Spleen (tissue), 11 donors: ENCODE measurements at regions not wholly inside any gene's neighbourhood (a gene's known extent, or its start where the extent isn't known, plus 50 kb on each side); places are given as distances from the start of the nearest gene placed in this dataset.
"Not testable (repeated sequence)": the region's sequence is repeated elsewhere in the genome, so short reads cannot be mapped to it uniquely, and the experiment has no call there.

ENCODE experiments used
- DNase-seq: peaks from one replicate; pipeline ENCODE4 v3.0.0-alpha.2; 2020
- H3K27ac ChIP-seq, 8 donors: fragments of 200-600 bp; sonication (generic) in 7 of 8; 1 replicate in 4 of 8; 2 replicates in 4 of 8; pipeline versions ENCODE4 v1.5.0 to v1.8.0; 2016 to 2021; ENCODE audit warnings: inconsistent platforms in 4 of 8, mild to moderate bottlenecking in 4 of 8, moderate library complexity in 1 of 8
- H3K27me3 ChIP-seq, 7 donors: fragments of 200-600 bp; sonication (generic) in 6 of 7; replicated peaks in 1 of 7; 1 replicate in 4 of 7; 2 replicates in 3 of 7; pipeline versions ENCODE4 v1.5.0 to v1.8.0; 2016 to 2021; ENCODE audit warnings: inconsistent platforms in 3 of 7, mild to moderate bottlenecking in 1 of 7
- H3K36me3 ChIP-seq, 6 donors: fragments of 200-600 bp; sonication (generic) in 5 of 6; 1 replicate in 4 of 6; 2 replicates in 2 of 6; pipeline versions ENCODE4 v1.5.0 to v1.8.0; 2016 to 2021; ENCODE audit warnings: inconsistent platforms in 2 of 6
- H3K4me1 ChIP-seq, 6 donors: fragments of 200-600 bp; sonication (generic) in 5 of 6; 1 replicate in 3 of 6; 2 replicates in 3 of 6; pipeline versions ENCODE4 v1.5.0 to v1.8.0; 2016 to 2021; ENCODE audit warnings: inconsistent platforms in 3 of 6
- H3K4me3 ChIP-seq, 8 donors: fragments of 200-600 bp; sonication (generic) in 7 of 8; 1 replicate in 4 of 8; 2 replicates in 4 of 8; pipeline versions ENCODE4 v1.5.0 to v1.8.0; 2016 to 2021; ENCODE audit warnings: inconsistent platforms in 4 of 8, mild to moderate bottlenecking in 4 of 8, moderate library complexity in 2 of 8
- H3K9me3 ChIP-seq, 8 donors: fragments of 200-600 bp; sonication (generic) in 7 of 8; 1 replicate in 4 of 8; 2 replicates in 4 of 8; pipeline versions ENCODE4 v1.5.0 to v1.8.0; 2016 to 2021; ENCODE audit warnings: inconsistent platforms in 4 of 8
- CTCF ChIP-seq, 11 experiments: fragments of 200-600 bp in 7 of 11; fragments of 450-650 bp in 4 of 11; sonication (generic) in 4 of 11; IDR thresholded peaks in 8 of 11; conservative IDR thresholded peaks in 3 of 11; 1 replicate in 7 of 11; 2 replicates in 4 of 11; pipeline versions ENCODE4 v1.4.0 to v1.8.0; 2016 to 2021; ENCODE audit warnings: antibody characterized with exemption in 11 of 11, inconsistent platforms in 4 of 11, mild to moderate bottlenecking in 1 of 11
- POLR2A ChIP-seq, 3 donors: fragments of 450-650 bp; IDR thresholded peaks; one replicate each; pipeline ENCODE4 v1.5.1; 2017; ENCODE audit warnings: antibody characterized with exemption in 3 of 3, mild to moderate bottlenecking in 1 of 3
- POLR2AphosphoS5 ChIP-seq, 3 donors: sonication (generic); formaldehyde crosslinking; IDR thresholded peaks; one replicate each; pipeline ENCODE4 v1.5.1; 2017; ENCODE audit warnings: antibody characterized with exemption in 3 of 3
- WGBS, 5 donors: extraction: QIAGEN DNeasy Blood & Tissue Kit in 3 of 5; methylation state at CpG; one replicate each; pipeline versions ENCODE4 v1.1.5 to v1.1.7; 2013 to 2018; 5-methylcytosine and 5-hydroxymethylcytosine counted together
- intact Hi-C: fragments of 100-400 bp; cut with DNase I; formaldehyde crosslinking; loops from one replicate; pipeline ENCODE4 v1.15.0; 2023; ENCODE audit warnings: low total_unique reads
- donor health status: healthy with polysubstance abuse.
- donor health status: DM: no; HTN: no; CAD: no; lungs with moderate emphysema.
- donor health status: DM: no; HTN: no; CAD: no.
- donor health status: Bipolar disorder and iron deficiency.
- donor health status: healthy.
- donor health status: DM: no; HTN: no; CAD: no.
- donor health status: DM: yes; HTN: yes; CAD: no.

- H3K36me3 ChIP-seq, DNase-seq, H3K9me3 ChIP-seq, intact Hi-C loops, H3K4me1 ChIP-seq, H3K27me3 ChIP-seq, H3K27ac ChIP-seq, H3K4me3 ChIP-seq: not testable (repeated sequence)
- WGBS, 5 donors, result 89 to 96% (median 92%) methylated on average over 18 to 20 of the region's 20 CpGs
Observed at GRCh38 chr1:95297906-95298305, 63.9 kb downstream of the RWDD3 start.

- H3K9me3 ChIP-seq, result no peaks in the 10 kb centered on the region
- DNase-seq, result no peak
- intact Hi-C loops, result no loop called here
Observed at GRCh38 chr1:95301091-95301490, 67.1 kb downstream of the RWDD3 start.

GRCh38 chr1:95301614-95302013 lies 67.6 kb downstream of the RWDD3 start:
- intact Hi-C loops, result no loop called here
- TF ChIP-seq CTCF (IDR thresholded peaks at IDR 0.05 in 8 of 11, conservative IDR thresholded peaks at IDR 0.05 in 3 of 11) (no peak), POLR2AphosphoS5 (IDR thresholded peaks at IDR 0.05) (no peak), POLR2A (IDR thresholded peaks at IDR 0.05) (no peak)
- 67 to 82% (median 72%) methylated on average over 3 of the region's 3 CpGs for WGBS, 5 donors

More at GRCh38 chr1:95301091-95301490, 67.1 kb downstream of the RWDD3 start:
- Histone ChIP-seq H3K27me3 (no peaks in the 10 kb centered on the region), H3K4me3 (no peak overlapping the region), H3K27ac (no peak overlapping the region), H3K4me1 (no peaks in the 10 kb centered on the region), H3K36me3 (no peaks in the 10 kb centered on the region)
- no peak for TF ChIP-seq POLR2AphosphoS5 (IDR thresholded peaks at IDR 0.05)
- no peak for TF ChIP-seq CTCF (IDR thresholded peaks at IDR 0.05 in 8 of 11, conservative IDR thresholded peaks at IDR 0.05 in 3 of 11)
- no peak for TF ChIP-seq POLR2A (IDR thresholded peaks at IDR 0.05)

GRCh38 chr1:95304803-95305202 lies 70.8 kb downstream of the RWDD3 start:
- DNase-seq, result no peak
- WGBS, 5 donors, result 81 to 91% (median 82%) methylated on average over 4 of the region's 4 CpGs
- intact Hi-C loops, result no loop called here
- no peaks in the 10 kb centered on the region for H3K4me1 ChIP-seq
- TF ChIP-seq POLR2A (IDR thresholded peaks at IDR 0.05), result no peak
- TF ChIP-seq CTCF (IDR thresholded peaks at IDR 0.05 in 8 of 11, conservative IDR thresholded peaks at IDR 0.05 in 3 of 11), result no peak
- TF ChIP-seq POLR2AphosphoS5 (IDR thresholded peaks at IDR 0.05), result no peak
- peaks cover 0 to 20% (median 3%) of the 10 kb centered on the region in 7 donors for H3K27me3 ChIP-seq
- H3K36me3 ChIP-seq, result no peaks in the 10 kb centered on the region
- H3K9me3 ChIP-seq, result no peaks in the 10 kb centered on the region
- no peak overlapping the region for H3K27ac ChIP-seq
- no peak overlapping the region for H3K4me3 ChIP-seq

More at GRCh38 chr1:95301614-95302013, 67.6 kb downstream of the RWDD3 start:
- Histone ChIP-seq H3K27me3 (peaks cover 0 to under 1% (median 0%) of the 10 kb centered on the region in 7 donors), H3K4me3 (no peak overlapping the region), H3K27ac (no peak overlapping the region), H3K9me3 (no peaks in the 10 kb centered on the region), H3K4me1 (no peaks in the 10 kb centered on the region), H3K36me3 (no peaks in the 10 kb centered on the region)
- no peak for DNase-seq
